ENCODE measurements at regions not wholly inside any gene's neighbourhood (a gene's known extent, or its start where the extent isn't known, plus 50 kb on each side); places are given as distances from the start of the nearest gene placed in this dataset.
"Not testable (repeated sequence)": the region's sequence is repeated elsewhere in the genome, so short reads cannot be mapped to it uniquely, and the experiment has no call there.

GRCh38 chr4:138332415-138332814, 90.3 kb upstream of the SLC7A11 start:
- TF ChIP-seq EZH2 (IDR thresholded peaks at IDR 0.05); POLR2AphosphoS5 (IDR thresholded peaks at IDR 0.05; ENCODE audit: borderline replicate concordance, low read depth, low read length): not testable (repeated sequence)
